ENCODE measurements at regions not wholly inside any gene's neighbourhood (a gene's known extent, or its start where the extent isn't known, plus 50 kb on each side); places are given as distances from the start of the nearest gene placed in this dataset.

DNA sequence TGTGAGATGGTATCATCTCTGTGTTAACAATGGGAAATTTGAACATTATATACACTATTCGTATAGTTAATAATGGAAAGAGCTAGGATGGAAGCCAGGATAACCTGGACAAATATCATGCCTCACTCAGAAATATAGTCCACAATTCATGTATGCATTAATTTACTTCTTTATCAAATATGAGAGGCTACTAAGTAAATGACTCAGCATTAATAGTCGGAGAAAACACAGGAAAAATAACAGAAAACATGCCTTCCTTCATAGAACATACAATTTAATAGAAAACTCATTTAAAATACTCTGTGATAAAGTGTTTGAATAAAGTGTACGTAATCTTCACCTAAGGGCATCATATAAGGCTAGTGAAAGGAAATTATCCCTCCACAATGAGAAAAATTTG is 383.4 kb upstream of the SLITRK5 start:
- TF ChIP-seq NCOA1 (CRISPR knock-in tag; IDR thresholded peaks at IDR 0.05) (no peak), RFX3 (CRISPR knock-in tag; IDR thresholded peaks at IDR 0.05) (no peak), TP53 (CRISPR knock-in tag; conservative IDR thresholded peaks at IDR 0.05) (no peak), NFATC3 (CRISPR knock-in tag; IDR thresholded peaks at IDR 0.05) (no peak), PHF8 (CRISPR knock-in tag; IDR thresholded peaks at IDR 0.05) (no peak)

All from HepG2 (cell line).